ENCODE measurements at regions not wholly inside any gene's neighbourhood (a gene's known extent, or its start where the extent isn't known, plus 50 kb on each side); places are given as distances from the start of the nearest gene placed in this dataset.

DNA sequence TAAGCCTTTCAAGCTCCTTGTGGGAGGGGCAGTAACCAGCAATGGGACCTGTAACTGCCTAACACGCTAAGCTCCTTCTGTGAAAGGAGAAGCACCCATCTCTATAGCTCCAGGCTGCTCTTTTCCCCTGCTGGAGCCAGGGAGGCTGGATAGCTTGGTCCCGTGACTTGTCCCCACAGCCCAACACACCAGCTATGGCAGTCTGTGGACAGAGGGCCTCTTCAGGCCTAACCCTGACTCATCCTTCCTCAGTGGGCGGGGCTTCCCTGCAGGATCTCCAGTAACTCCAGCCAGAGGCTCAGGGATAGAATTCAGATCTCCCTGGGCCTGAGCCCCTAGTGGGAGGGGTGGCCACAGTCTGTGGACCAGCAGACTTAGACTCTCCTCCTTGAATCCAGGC, 1290.1 kb downstream of the PCDH7 start:
- Histone ChIP-seq H2AFZ (ENCODE audit: low read length) (no peak overlapping the region), H3K27ac (ENCODE audit: low read depth, low read length, poor library complexity, severe bottlenecking) (no peak overlapping the region), H3F3A (ENCODE audit: insufficient read depth, low read length) (no peaks in the 10 kb centered on the region), H3K4me2 (ENCODE audit: low read length) (no peak overlapping the region), H3K9me3 (ENCODE audit: low read length) (no peaks in the 10 kb centered on the region), H3K79me2 (ENCODE audit: insufficient read depth, low read length) (no peaks in the 10 kb centered on the region), H3K36me3 (ENCODE audit: insufficient read depth, low read length) (no peaks in the 10 kb centered on the region), H4K20me1 (ENCODE audit: insufficient read depth, low read length) (no peaks in the 10 kb centered on the region), H3K4me1 (ENCODE audit: insufficient read depth, low read length, severe bottlenecking) (no peaks in the 10 kb centered on the region), H3K9me2 (ENCODE audit: low read depth, low read length) (no peaks in the 10 kb centered on the region), H3K27me3 (ENCODE audit: insufficient read depth, low read length) (no peaks in the 10 kb centered on the region), H3K9ac (ENCODE audit: low read length) (no peak overlapping the region), H3K4me3 (ENCODE audit: low read depth, low read length, poor library complexity, severe bottlenecking) (no peak overlapping the region)
- no peak for TF ChIP-seq EZH2 (IDR thresholded peaks at IDR 0.05; ENCODE audit: borderline replicate concordance, low read length)
- TF ChIP-seq, protein P1, sequence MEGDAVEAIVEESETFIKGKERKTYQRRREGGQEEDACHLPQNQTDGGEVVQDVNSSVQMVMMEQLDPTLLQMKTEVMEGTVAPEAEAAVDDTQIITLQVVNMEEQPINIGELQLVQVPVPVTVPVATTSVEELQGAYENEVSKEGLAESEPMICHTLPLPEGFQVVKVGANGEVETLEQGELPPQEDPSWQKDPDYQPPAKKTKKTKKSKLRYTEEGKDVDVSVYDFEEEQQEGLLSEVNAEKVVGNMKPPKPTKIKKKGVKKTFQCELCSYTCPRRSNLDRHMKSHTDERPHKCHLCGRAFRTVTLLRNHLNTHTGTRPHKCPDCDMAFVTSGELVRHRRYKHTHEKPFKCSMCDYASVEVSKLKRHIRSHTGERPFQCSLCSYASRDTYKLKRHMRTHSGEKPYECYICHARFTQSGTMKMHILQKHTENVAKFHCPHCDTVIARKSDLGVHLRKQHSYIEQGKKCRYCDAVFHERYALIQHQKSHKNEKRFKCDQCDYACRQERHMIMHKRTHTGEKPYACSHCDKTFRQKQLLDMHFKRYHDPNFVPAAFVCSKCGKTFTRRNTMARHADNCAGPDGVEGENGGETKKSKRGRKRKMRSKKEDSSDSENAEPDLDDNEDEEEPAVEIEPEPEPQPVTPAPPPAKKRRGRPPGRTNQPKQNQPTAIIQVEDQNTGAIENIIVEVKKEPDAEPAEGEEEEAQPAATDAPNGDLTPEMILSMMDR (IDR thresholded peaks at IDR 0.05; ENCODE audit: low read length) = no peak

GRCh38 chr4:32022071-32022470, 1301.9 kb downstream of the PCDH7 start:
- H3K4me2 ChIP-seq (ENCODE audit: low read length) = no peak overlapping the region
- no peak overlapping the region for H3K27ac ChIP-seq (ENCODE audit: low read depth, low read length, poor library complexity, severe bottlenecking)
- TF ChIP-seq, protein P1 (IDR thresholded peaks at IDR 0.05; ENCODE audit: low read length) = no peak
- no peak for TF ChIP-seq EZH2 (IDR thresholded peaks at IDR 0.05; ENCODE audit: borderline replicate concordance, low read length)
- H2AFZ ChIP-seq (ENCODE audit: low read length) = no peak overlapping the region
- H3K9me2 ChIP-seq (ENCODE audit: low read depth, low read length) = no peaks in the 10 kb centered on the region
- no peak overlapping the region for H3K4me3 ChIP-seq (ENCODE audit: low read depth, low read length, poor library complexity, severe bottlenecking)
- H3K9me3 ChIP-seq (ENCODE audit: low read length) = no peaks in the 10 kb centered on the region
- H3K79me2 ChIP-seq (ENCODE audit: insufficient read depth, low read length) = no peaks in the 10 kb centered on the region
- no peaks in the 10 kb centered on the region for H3K36me3 ChIP-seq (ENCODE audit: insufficient read depth, low read length)
- H3K27me3 ChIP-seq (ENCODE audit: insufficient read depth, low read length) = no peaks in the 10 kb centered on the region
- no peaks in the 10 kb centered on the region for H4K20me1 ChIP-seq (ENCODE audit: insufficient read depth, low read length)
- H3K9ac ChIP-seq (ENCODE audit: low read length) = no peak overlapping the region
- H3K4me1 ChIP-seq (ENCODE audit: insufficient read depth, low read length, severe bottlenecking) = no peaks in the 10 kb centered on the region
- H3F3A ChIP-seq (ENCODE audit: insufficient read depth, low read length) = no peaks in the 10 kb centered on the region

DNA sequence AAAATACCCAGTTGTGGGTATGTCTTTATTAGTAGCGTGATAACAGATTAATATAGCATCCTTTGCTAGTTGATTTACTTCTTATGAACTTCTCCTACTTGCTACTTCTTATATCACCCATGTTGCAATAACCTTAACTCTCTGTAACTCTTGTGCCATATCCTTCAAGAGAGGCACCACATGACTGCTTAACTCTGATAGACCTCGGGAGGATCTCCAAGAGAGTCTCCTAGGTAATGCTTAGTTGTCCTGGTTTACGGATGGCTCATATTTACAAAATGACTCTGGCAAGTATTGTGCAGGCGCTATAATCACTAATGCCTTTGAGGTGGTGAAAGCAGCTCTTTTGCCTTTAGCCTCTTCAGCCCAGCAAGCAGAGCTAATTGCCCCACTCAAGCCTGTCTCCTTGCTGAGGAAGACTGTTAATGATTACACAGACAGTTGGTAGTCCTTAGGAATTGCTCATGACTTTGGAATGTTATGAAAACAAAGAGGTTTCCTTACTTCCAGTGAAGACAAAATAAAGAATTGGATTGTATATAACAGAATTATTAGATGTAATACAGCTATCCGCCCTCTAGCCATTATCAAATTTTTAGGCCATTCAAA, 1305.8 kb downstream of the PCDH7 start:
- no peak for TF ChIP-seq EZH2 (IDR thresholded peaks at IDR 0.05; ENCODE audit: borderline replicate concordance, low read length)
- TF ChIP-seq, protein P1 (IDR thresholded peaks at IDR 0.05; ENCODE audit: low read length) = no peak
- Histone ChIP-seq H3K27ac (ENCODE audit: low read depth, low read length, poor library complexity, severe bottlenecking) (no peak overlapping the region), H3F3A (ENCODE audit: insufficient read depth, low read length) (no peaks in the 10 kb centered on the region), H3K27me3 (ENCODE audit: insufficient read depth, low read length) (no peaks in the 10 kb centered on the region), H3K36me3 (ENCODE audit: insufficient read depth, low read length) (no peaks in the 10 kb centered on the region), H3K4me3 (ENCODE audit: low read depth, low read length, poor library complexity, severe bottlenecking) (no peak overlapping the region), H3K4me1 (ENCODE audit: insufficient read depth, low read length, severe bottlenecking) (no peaks in the 10 kb centered on the region), H3K9me2 (ENCODE audit: low read depth, low read length) (no peaks in the 10 kb centered on the region), H3K4me2 (ENCODE audit: low read length) (no peak overlapping the region), H3K9me3 (ENCODE audit: low read length) (no peaks in the 10 kb centered on the region), H2AFZ (ENCODE audit: low read length) (no peak overlapping the region), H3K9ac (ENCODE audit: low read length) (no peak overlapping the region), H3K79me2 (ENCODE audit: insufficient read depth, low read length) (no peaks in the 10 kb centered on the region), H4K20me1 (ENCODE audit: insufficient read depth, low read length) (no peaks in the 10 kb centered on the region)

All from OCI-LY1 (cell line).